Ovary (tissue), 7 donors: ENCODE measurements at regions not wholly inside any gene's neighbourhood (a gene's known extent, or its start where the extent isn't known, plus 50 kb on each side); places are given as distances from the start of the nearest gene placed in this dataset.

Source experiments
- DNase-seq, 5 donors: peaks; one replicate each; pipeline ENCODE4 v3.0.0-alpha.2; 2019 to 2020
- H3K27ac ChIP-seq, 2 donors: fragments of 200-600 bp; one replicate each; pipeline versions ENCODE4 v1.5.1 to v1.8.0; 2019 to 2022
- H3K27me3 ChIP-seq: fragments of 200-600 bp; one replicate; pipeline ENCODE4 v1.8.0; 2022
- H3K36me3 ChIP-seq: fragments of 200-600 bp; sonication (generic); one replicate; pipeline ENCODE4 v1.5.1; 2019
- H3K4me1 ChIP-seq: one replicate; pipeline ENCODE4 v1.8.1; 2013; ENCODE audit warnings: mild to moderate bottlenecking, moderate library complexity; ENCODE audit not compliant: insufficient read depth
- H3K4me3 ChIP-seq: fragments of 200-600 bp; sonication (generic); one replicate; pipeline ENCODE4 v1.5.1; 2017
- H3K9me3 ChIP-seq, 2 donors: fragments of 200-600 bp in 1 of 2; sonication (generic) in 1 of 2; one replicate each; pipeline versions ENCODE4 v1.5.1 to v1.8.1; 2013 to 2019; ENCODE audit warnings: mild to moderate bottlenecking in 1 of 2, moderate library complexity in 1 of 2
- CTCF ChIP-seq, 3 donors: fragments of 450-650 bp in 2 of 3; fragments of 200-600 bp in 1 of 3; IDR thresholded peaks; one replicate each; pipeline versions ENCODE4 v1.5.1 to v1.8.0; 2016 to 2022; ENCODE audit warnings: antibody characterized with exemption in 3 of 3, mild to moderate bottlenecking in 1 of 3
- EP300 ChIP-seq: sonication (generic); formaldehyde crosslinking; IDR thresholded peaks from one replicate; pipeline ENCODE4 v1.6.1; 2017; ENCODE audit warnings: antibody characterized with exemption
- POLR2A ChIP-seq: fragments of 450-650 bp; IDR thresholded peaks from one replicate; pipeline ENCODE4 v1.6.1; 2017; ENCODE audit warnings: antibody characterized with exemption, mild to moderate bottlenecking, moderate library complexity
- WGBS, 3 donors: extraction: QIAGEN DNeasy Blood & Tissue Kit in 1 of 3; methylation state at CpG; one replicate each; pipeline versions ENCODE4 v1.1.5 to v1.1.7; 2013 to 2017; 5-methylcytosine and 5-hydroxymethylcytosine counted together
- intact Hi-C, 4 donors: fragments of 100-400 bp; cut with DNase I; formaldehyde crosslinking; loops; one replicate each; pipeline versions ENCODE4 v1.11.0 to v1.15.1; 2022 to 2023
- donor health status: DM: no; HTN: no; CAD: no; lungs with moderate emphysema.
- donor health status: DM: no; HTN: no; CAD: no.
- donor health status: Bipolar disorder and iron deficiency.
- donor health status: DM: no; HTN: no; CAD: no.
- donor health status: DM: yes; HTN: yes; CAD: no.

- no peaks in the 10 kb centered on the region for H3K27me3 ChIP-seq
- intact Hi-C loops: loop anchor here in 2 of 4 donors (5.0 to 10.0 kb wide), 2 partner anchors 646 to 653 kb away; no protein-coding TSS in a partner anchor
- DNase-seq: no peak
- H3K9me3 ChIP-seq: no peaks in the 10 kb centered on the region
- 67 to 73% (median 71%) methylated on average over 23 of the region's 23 CpGs for WGBS, 3 donors
- no peaks in the 10 kb centered on the region for H3K4me1 ChIP-seq
- TF ChIP-seq EP300: no peak
- H3K36me3 ChIP-seq: no peaks in the 10 kb centered on the region
- no peak overlapping the region for H3K4me3 ChIP-seq
- H3K27ac ChIP-seq: no peak overlapping the region
These were observed 182.2 kb downstream of the SMAD2 start for GRCh38 chr18:47748093-47748796.

GRCh38 chr18:47747260-47747795, 183.1 kb downstream of the SMAD2 start:
- 90 to 93% (median 93%) methylated on average over 12 of the region's 12 CpGs for WGBS, 3 donors
- Histone ChIP-seq H3K4me1 (no peaks in the 10 kb centered on the region), H3K27me3 (no peaks in the 10 kb centered on the region), H3K9me3 (no peaks in the 10 kb centered on the region), H3K27ac (no peak overlapping the region), H3K36me3 (no peaks in the 10 kb centered on the region), H3K4me3 (no peak overlapping the region)
- intact Hi-C loops: loop anchor here in 2 of 4 donors (5.0 to 10.0 kb wide), 2 partner anchors 645 to 653 kb away; no protein-coding TSS in a partner anchor
- TF ChIP-seq EP300 (no peak), CTCF (IDR thresholded peaks at IDR 0.05) (no peak), POLR2A (no peak)
- DNase-seq: no peak

- no peak for DNase-seq
- Histone ChIP-seq H3K9me3 (no peaks in the 10 kb centered on the region), H3K27ac (no peak overlapping the region), H3K36me3 (no peaks in the 10 kb centered on the region), H3K4me3 (no peak overlapping the region), H3K4me1 (no peaks in the 10 kb centered on the region), H3K27me3 (no peaks in the 10 kb centered on the region)
- WGBS, 3 donors: 88 to 90% (median 90%) methylated on average over 4 of the region's 4 CpGs
- TF ChIP-seq POLR2A (no peak), EP300 (no peak), CTCF (IDR thresholded peaks at IDR 0.05) (no peak)
- intact Hi-C loops: loop anchor here in 2 of 4 donors (5.0 to 10.0 kb wide), 2 partner anchors 644 to 652 kb away; no protein-coding TSS in a partner anchor
These were observed 183.8 kb downstream of the SMAD2 start for GRCh38 chr18:47746615-47747014.

GRCh38 chr18:47745227-47745626, 185.2 kb downstream of the SMAD2 start:
- Histone ChIP-seq H3K4me1 (no peaks in the 10 kb centered on the region), H3K4me3 (no peak overlapping the region), H3K9me3 (no peaks in the 10 kb centered on the region), H3K27me3 (no peaks in the 10 kb centered on the region), H3K36me3 (no peaks in the 10 kb centered on the region), H3K27ac (no peak overlapping the region)
- 89 to 90% (median 90%) methylated on average over 4 of the region's 4 CpGs for WGBS, 3 donors
- no peak for DNase-seq
- intact Hi-C loops: loop anchor here in 2 of 4 donors (5.0 to 10.0 kb wide), 2 partner anchors 643 to 650 kb away; no protein-coding TSS in a partner anchor
- TF ChIP-seq EP300 (no peak), POLR2A (no peak), CTCF (IDR thresholded peaks at IDR 0.05) (no peak)

- Histone ChIP-seq H3K4me1 (no peaks in the 10 kb centered on the region), H3K36me3 (no peaks in the 10 kb centered on the region), H3K9me3 (no peaks in the 10 kb centered on the region), H3K4me3 (no peak overlapping the region), H3K27me3 (no peaks in the 10 kb centered on the region), H3K27ac (no peak overlapping the region)
- TF ChIP-seq POLR2A (no peak), CTCF (IDR thresholded peaks at IDR 0.05) (no peak), EP300 (no peak)
- intact Hi-C loops: no loop called here
- WGBS, 3 donors: 93 to 98% (median 98%) methylated on average over 4 of the region's 4 CpGs
- DNase-seq: no peak
These were observed 192.5 kb downstream of the SMAD2 start for GRCh38 chr18:47737956-47738355.
